Testis (tissue), 2 donors: ENCODE measurements at regions not wholly inside any gene's neighbourhood (a gene's known extent, or its start where the extent isn't known, plus 50 kb on each side); places are given as distances from the start of the nearest gene placed in this dataset.

Source experiments
- DNase-seq: peaks from one replicate; pipeline ENCODE4 v3.0.0-alpha.2; 2019
- H3K27ac ChIP-seq, 2 donors: fragments of 200-600 bp; sonication (generic); one replicate each; pipeline ENCODE4 v1.5.1; 2019
- H3K27me3 ChIP-seq: fragments of 200-600 bp; sonication (generic); one replicate; pipeline ENCODE4 v1.5.1; 2019
- H3K36me3 ChIP-seq: fragments of 200-600 bp; sonication (generic); one replicate; pipeline ENCODE4 v1.5.1; 2017; ENCODE audit warnings: low read depth; ENCODE audit errors: missing control alignments
- H3K4me1 ChIP-seq: fragments of 200-600 bp; sonication (generic); one replicate; pipeline ENCODE4 v1.5.1; 2019
- H3K4me3 ChIP-seq, 2 donors: fragments of 200-600 bp; sonication (generic); one replicate each; pipeline ENCODE4 v1.5.1; 2017 to 2019
- H3K9me3 ChIP-seq: fragments of 200-600 bp; sonication (generic); one replicate; pipeline ENCODE4 v1.5.1; 2017
- POLR2A ChIP-seq: fragments of 450-650 bp; IDR thresholded peaks from one replicate; pipeline ENCODE4 v1.6.1; 2017; ENCODE audit warnings: antibody characterized with exemption, mild to moderate bottlenecking, moderate library complexity
- WGBS, 2 donors: methylation state at CpG; one replicate each; pipeline ENCODE4 v1.1.5; 2018; 5-methylcytosine and 5-hydroxymethylcytosine counted together
- intact Hi-C: fragments of 100-400 bp; cut with DNase I; formaldehyde crosslinking; loops from one replicate; pipeline ENCODE4 v1.15.1; 2023; ENCODE audit warnings: low total_unique reads
- TF ChIP-seq, protein P1 (sequence below), 3 experiments: fragments of 450-650 bp in 2 of 3; fragments of 200-600 bp in 1 of 3; sonication (generic) in 1 of 3; IDR thresholded peaks; one replicate each; pipeline ENCODE4 v1.5.1; 2016 to 2019; ENCODE audit warnings: antibody characterized with exemption in 3 of 3, mild to moderate bottlenecking in 2 of 3, moderate library complexity in 1 of 3

DNA sequence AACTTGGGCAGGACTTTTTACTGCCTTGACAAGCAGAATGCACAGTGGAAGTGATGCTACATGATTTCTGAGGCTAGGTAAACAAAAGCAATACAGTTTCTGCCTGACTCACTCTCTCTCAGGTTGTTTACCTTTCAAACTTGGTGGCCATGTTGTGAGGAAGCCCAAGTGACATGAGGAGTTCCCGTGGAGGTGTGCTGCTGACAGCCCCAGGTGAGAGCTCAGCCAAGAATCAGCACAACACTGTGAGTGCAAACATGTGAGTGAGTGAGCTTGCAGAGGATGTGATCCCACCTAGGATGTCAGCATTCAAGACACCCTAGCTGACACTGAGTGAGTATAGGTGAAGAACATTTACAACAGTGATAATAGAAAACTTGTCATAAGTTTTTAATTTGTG lies 71.1 kb upstream of the IFNAR2 start:
- Histone ChIP-seq H3K9me3 (no peaks in the 10 kb centered on the region), H3K4me3 (no peak overlapping the region), H3K36me3 (no peaks in the 10 kb centered on the region), H3K4me1 (peaks cover 3% of the 10 kb centered on the region), H3K27me3 (no peaks in the 10 kb centered on the region), H3K27ac (no peak overlapping the region)
- TF ChIP-seq, protein P1, sequence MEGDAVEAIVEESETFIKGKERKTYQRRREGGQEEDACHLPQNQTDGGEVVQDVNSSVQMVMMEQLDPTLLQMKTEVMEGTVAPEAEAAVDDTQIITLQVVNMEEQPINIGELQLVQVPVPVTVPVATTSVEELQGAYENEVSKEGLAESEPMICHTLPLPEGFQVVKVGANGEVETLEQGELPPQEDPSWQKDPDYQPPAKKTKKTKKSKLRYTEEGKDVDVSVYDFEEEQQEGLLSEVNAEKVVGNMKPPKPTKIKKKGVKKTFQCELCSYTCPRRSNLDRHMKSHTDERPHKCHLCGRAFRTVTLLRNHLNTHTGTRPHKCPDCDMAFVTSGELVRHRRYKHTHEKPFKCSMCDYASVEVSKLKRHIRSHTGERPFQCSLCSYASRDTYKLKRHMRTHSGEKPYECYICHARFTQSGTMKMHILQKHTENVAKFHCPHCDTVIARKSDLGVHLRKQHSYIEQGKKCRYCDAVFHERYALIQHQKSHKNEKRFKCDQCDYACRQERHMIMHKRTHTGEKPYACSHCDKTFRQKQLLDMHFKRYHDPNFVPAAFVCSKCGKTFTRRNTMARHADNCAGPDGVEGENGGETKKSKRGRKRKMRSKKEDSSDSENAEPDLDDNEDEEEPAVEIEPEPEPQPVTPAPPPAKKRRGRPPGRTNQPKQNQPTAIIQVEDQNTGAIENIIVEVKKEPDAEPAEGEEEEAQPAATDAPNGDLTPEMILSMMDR (IDR thresholded peaks at IDR 0.05): no peak
- TF ChIP-seq POLR2A: no peak
- DNase-seq: no peak
- intact Hi-C loops: no loop called here
- WGBS, 2 donors: 93 to 95% methylated on average over 1 of the region's 1 CpG

DNA sequence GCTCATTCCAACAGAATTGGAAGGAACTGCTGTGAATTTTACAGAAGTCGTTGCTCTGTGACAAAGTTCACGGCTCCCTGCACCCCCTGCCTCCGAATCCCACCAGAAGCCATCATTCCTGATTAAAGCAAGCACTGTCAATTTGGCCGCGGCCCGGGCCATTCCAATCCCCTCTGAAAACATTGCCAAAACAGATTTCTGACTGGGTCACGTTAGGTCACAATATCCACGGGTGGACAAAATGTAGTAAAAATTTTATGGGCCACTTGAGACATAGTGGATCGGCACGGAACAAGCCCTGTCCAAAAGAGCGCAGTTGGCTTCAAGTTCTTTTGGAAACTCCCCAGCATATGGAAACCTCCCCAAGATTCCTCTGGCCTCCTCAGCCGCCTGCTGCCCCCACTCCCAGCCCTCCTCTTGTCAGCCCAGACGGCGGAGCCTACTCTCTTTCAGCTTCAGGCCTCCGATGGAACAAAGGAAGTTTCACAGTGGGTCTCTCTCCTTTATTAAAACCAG lies 67.2 kb upstream of the IFNAR2 start:
- H3K27ac ChIP-seq: no peak overlapping the region
- 39 to 40% methylated on average over 15 of the region's 15 CpGs for WGBS, 2 donors
- H3K4me3 ChIP-seq: no peak overlapping the region
- DNase-seq: no peak
- intact Hi-C loops: no loop called here
- peaks cover 3% of the 10 kb centered on the region for H3K4me1 ChIP-seq
- H3K36me3 ChIP-seq: no peaks in the 10 kb centered on the region
- TF ChIP-seq, protein P1 (IDR thresholded peaks at IDR 0.05): no peak
- TF ChIP-seq POLR2A: no peak
- no peaks in the 10 kb centered on the region for H3K27me3 ChIP-seq
- no peaks in the 10 kb centered on the region for H3K9me3 ChIP-seq

DNA sequence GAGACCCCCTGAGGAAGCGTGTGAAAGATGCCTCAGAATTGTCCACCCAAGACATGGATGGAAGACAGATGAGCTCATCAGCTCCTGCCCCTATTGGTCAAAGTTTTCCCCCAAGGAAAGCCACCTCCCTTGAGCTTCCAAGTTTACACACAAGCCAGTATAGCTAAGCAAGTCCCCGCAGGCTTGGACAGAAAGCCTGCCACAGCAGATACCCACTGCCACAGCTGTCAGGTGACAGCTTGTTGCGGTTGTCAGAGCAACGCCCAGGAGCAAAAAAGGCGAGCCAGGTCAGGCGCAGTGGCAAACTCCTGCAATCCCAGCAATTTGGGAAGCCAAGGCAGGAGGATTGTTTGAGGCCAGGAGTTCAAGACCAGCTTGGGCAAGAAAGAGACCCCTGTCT lies 60.9 kb upstream of the IFNAR2 start:
- DNase-seq: no peak
- Histone ChIP-seq H3K27me3 (no peaks in the 10 kb centered on the region), H3K27ac (no peak overlapping the region), H3K9me3 (no peaks in the 10 kb centered on the region), H3K4me3 (no peak overlapping the region), H3K36me3 (no peaks in the 10 kb centered on the region), H3K4me1 (no peaks in the 10 kb centered on the region)
- 83 to 92% methylated on average over 6 of the region's 6 CpGs for WGBS, 2 donors
- TF ChIP-seq, protein P1 (IDR thresholded peaks at IDR 0.05): no peak
- no peak for TF ChIP-seq POLR2A
- intact Hi-C loops: no loop called here

DNA sequence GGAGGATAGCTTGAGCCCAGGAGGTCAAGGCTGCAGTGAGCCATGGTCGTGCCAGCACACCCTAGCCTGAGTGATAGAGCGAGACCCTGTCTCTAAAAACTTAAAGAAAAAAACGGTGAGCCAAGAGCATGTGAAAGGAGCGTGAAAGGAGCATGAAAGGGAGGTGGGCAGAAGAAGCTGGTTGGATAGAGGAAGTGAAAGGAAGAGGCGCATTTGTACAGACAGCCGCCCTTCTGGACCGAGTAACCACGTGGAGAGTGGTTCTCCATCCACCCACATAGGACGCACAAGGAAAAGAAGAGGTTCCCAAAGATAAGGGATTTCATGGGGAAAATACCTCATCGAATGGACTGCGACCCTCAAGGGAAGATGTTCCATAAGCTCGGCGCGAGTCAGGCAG lies 60.4 kb upstream of the IFNAR2 start:
- no peak for TF ChIP-seq POLR2A
- TF ChIP-seq, protein P1 (IDR thresholded peaks at IDR 0.05): no peak
- no peaks in the 10 kb centered on the region for H3K9me3 ChIP-seq
- H3K4me3 ChIP-seq: no peak overlapping the region
- no peaks in the 10 kb centered on the region for H3K27me3 ChIP-seq
- intact Hi-C loops: no loop called here
- no peak for DNase-seq
- H3K27ac ChIP-seq: no peak overlapping the region
- H3K36me3 ChIP-seq: no peaks in the 10 kb centered on the region
- 81 to 86% methylated on average over 14 of the region's 14 CpGs for WGBS, 2 donors
- no peaks in the 10 kb centered on the region for H3K4me1 ChIP-seq

DNA sequence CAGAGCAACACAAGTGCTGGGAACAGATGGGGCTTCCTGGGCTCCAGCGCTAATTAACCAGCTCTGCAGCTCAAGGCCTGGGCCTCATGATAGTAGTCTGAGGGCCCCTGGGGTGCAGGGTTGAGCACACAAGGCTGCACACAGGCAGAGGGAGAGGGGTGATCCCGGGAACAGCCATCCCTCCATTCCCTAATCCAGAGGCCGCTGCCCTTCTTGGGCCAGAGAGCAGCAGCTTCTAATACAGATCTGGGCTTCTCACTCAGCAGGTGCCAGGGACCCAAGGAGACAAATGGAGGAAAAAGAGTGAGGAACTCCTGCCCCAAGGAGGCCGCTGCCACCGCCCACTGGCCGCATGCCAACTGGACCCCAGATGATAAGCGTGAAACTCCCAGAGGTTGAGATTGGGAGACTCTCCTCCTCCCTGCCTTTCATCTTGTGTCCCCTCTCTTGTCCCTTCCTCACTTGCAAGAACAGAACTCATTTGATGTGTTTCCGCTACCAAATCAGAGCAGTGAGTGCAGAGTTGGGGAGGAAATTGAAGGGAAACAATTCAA lies 58.0 kb upstream of the IFNAR2 start:
- H3K27me3 ChIP-seq: no peaks in the 10 kb centered on the region
- no peak for DNase-seq
- H3K9me3 ChIP-seq: no peaks in the 10 kb centered on the region

More for the DNA sequence above, 58.0 kb upstream of the IFNAR2 start:
- Histone ChIP-seq H3K36me3 (no peaks in the 10 kb centered on the region), H3K4me1 (no peaks in the 10 kb centered on the region), H3K27ac (no peak overlapping the region), H3K4me3 (no peak overlapping the region)
- WGBS, 2 donors: 59 to 68% methylated on average over 7 to 8 of the region's 8 CpGs
- intact Hi-C loops: no loop called here
- no peak for TF ChIP-seq POLR2A
- TF ChIP-seq, protein P1 (IDR thresholded peaks at IDR 0.05): no peak
